ENCODE measurements at regions not wholly inside any gene's neighbourhood (a gene's known extent, or its start where the extent isn't known, plus 50 kb on each side); places are given as distances from the start of the nearest gene placed in this dataset.

DNA sequence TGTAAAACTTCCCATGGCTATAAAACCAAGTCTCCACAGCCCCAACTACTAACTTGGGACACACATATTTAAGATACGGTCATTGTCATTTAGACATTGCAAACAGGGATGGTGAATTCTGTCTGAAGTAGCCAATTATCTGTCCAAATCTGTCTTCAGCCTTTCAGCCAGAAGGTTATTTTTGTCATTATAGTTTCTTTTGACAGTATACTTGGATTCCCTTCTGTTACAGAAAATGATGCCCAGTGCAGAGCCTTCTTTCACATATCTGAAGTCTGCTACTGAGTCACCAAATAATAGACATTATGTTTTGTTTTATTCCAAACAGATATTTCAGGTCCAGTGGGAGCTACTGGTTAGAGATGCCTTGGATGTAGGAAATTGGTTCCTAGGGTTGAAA, 452.4 kb upstream of the HTR2A start:
- in situ Hi-C loops (cut with HindIII; ENCODE audit: extremely low pct_ligation_motif_present, low pct_unique_long_range_greater_than_20kb) = no loop called here
- Histone ChIP-seq H3K9ac (ENCODE audit: insufficient read depth, low read depth, low read length) (no peak overlapping the region), H3K4me1 (ENCODE audit: insufficient read depth, low read length) (no peaks in the 10 kb centered on the region), H4K20me1 (ENCODE audit: insufficient read depth, low read length) (no peaks in the 10 kb centered on the region), H3K27me3 (ENCODE audit: control insufficient read depth in 1 of 2, insufficient read depth in 2 of 2, low read length in 2 of 2) (no peaks in the 10 kb centered on the region; a peak in 1 of 5 replicates), H3K27ac (ENCODE audit: extremely low read length, insufficient read depth, low read length) (no peak overlapping the region), H3K9me3 (ENCODE audit: low read length) (no peaks in the 10 kb centered on the region), H2AFZ (ENCODE audit: low read length) (no peak overlapping the region), H3K4me2 (ENCODE audit: low read depth, low read length) (no peak overlapping the region), H3K4me3 (replicated peaks in 1 of 3; ENCODE audit: insufficient read depth in 1 of 3, low read depth in 2 of 3, low read length in 3 of 3) (no peak overlapping the region), H3K36me3 (replicated peaks in 1 of 2; ENCODE audit: control insufficient read depth in 1 of 2, insufficient read depth in 2 of 2, low read length in 2 of 2) (no peaks in the 10 kb centered on the region), H3K79me2 (ENCODE audit: insufficient read depth, low read length) (no peaks in the 10 kb centered on the region)
- FAIRE-seq (no peak), ATAC-seq (no peak), DNase-seq (ENCODE audit: low spot score) (no peak)
- ChIA-PET CTCF (ENCODE audit: low intra/inter-chr PET ratio, low total read pairs) (no interaction called here), POLR2A (no interaction called here)
- TF ChIP-seq ETS1 (CRISPR knock-in tag; IDR thresholded peaks at IDR 0.05) = no peak
- no peak for TF ChIP-seq ZNF709 (CRISPR knock-in tag; IDR thresholded peaks at IDR 0.05)
- TF ChIP-seq ZSCAN20 (CRISPR knock-in tag; IDR thresholded peaks at IDR 0.05; ENCODE audit: borderline replicate concordance) = no peak
- no peak for TF ChIP-seq ZNF329 (CRISPR knock-in tag; IDR thresholded peaks at IDR 0.05; ENCODE audit: low read depth)
- TF ChIP-seq MAZ (IDR thresholded peaks at IDR 0.05; ENCODE audit: borderline replicate concordance, low read depth, low read length) = no peak
- no peak for TF ChIP-seq MAZ (CRISPR knock-in tag; IDR thresholded peaks at IDR 0.05; ENCODE audit: low read depth)
- TF ChIP-seq RNF2 (conservative IDR thresholded peaks at IDR 0.05; ENCODE audit: low read depth) = no peak
- no peak for TF ChIP-seq ZBTB37 (CRISPR knock-in tag; IDR thresholded peaks at IDR 0.05)
- TF ChIP-seq ARNT2 (CRISPR knock-in tag; IDR thresholded peaks at IDR 0.05; ENCODE audit: low read depth) = no peak
- no peak for TF ChIP-seq RFX1 (IDR thresholded peaks at IDR 0.05)
- no peak for TF ChIP-seq ZNF337 (CRISPR knock-in tag; IDR thresholded peaks at IDR 0.05; ENCODE audit: borderline replicate concordance, low read depth)
- TF ChIP-seq FOXJ3 (CRISPR knock-in tag; IDR thresholded peaks at IDR 0.05; ENCODE audit: borderline replicate concordance) = no peak
- no peak for TF ChIP-seq NR1H2 (CRISPR knock-in tag; IDR thresholded peaks at IDR 0.05; ENCODE audit: borderline replicate concordance, low read depth)
- TF ChIP-seq NR2F1 (CRISPR knock-in tag; IDR thresholded peaks at IDR 0.05) = no peak
- TF ChIP-seq, protein P1, sequence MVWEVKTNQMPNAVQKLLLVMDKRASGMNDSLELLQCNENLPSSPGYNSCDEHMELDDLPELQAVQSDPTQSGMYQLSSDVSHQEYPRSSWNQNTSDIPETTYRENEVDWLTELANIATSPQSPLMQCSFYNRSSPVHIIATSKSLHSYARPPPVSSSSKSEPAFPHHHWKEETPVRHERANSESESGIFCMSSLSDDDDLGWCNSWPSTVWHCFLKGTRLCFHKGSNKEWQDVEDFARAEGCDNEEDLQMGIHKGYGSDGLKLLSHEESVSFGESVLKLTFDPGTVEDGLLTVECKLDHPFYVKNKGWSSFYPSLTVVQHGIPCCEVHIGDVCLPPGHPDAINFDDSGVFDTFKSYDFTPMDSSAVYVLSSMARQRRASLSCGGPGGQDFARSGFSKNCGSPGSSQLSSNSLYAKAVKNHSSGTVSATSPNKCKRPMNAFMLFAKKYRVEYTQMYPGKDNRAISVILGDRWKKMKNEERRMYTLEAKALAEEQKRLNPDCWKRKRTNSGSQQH (CRISPR knock-in tag; IDR thresholded peaks at IDR 0.05; ENCODE audit: low read depth) = no peak
- no peak for TF ChIP-seq GTF2F1 (IDR thresholded peaks at IDR 0.05; ENCODE audit: low read length)
- no peak for TF ChIP-seq ZNF510 (CRISPR knock-in tag; IDR thresholded peaks at IDR 0.05; ENCODE audit: low read depth)
- no TSS peak for BruUV-seq (replicated peaks)
- intact Hi-C loops (cut with micrococcal nuclease; ENCODE audit: unreplicated experiment) = no loop called here
- 0% methylated on average over 1 of the region's 1 CpG for WGBS (ENCODE audit: low lambda C conversion rate)

Measured in HepG2 (cell line).